Dedifferentiated amniotic fluid mesenchymal stem cell (primary cell): ENCODE measurements at regions not wholly inside any gene's neighbourhood (a gene's known extent, or its start where the extent isn't known, plus 50 kb on each side); places are given as distances from the start of the nearest gene placed in this dataset.
"Not testable (repeated sequence)": the region's sequence is repeated elsewhere in the genome, so short reads cannot be mapped to it uniquely, and the experiment has no call there.

Experiments used
- DNase-seq: peaks from one replicate; pipeline ENCODE4 v3.0.0-alpha.2; 2016; ENCODE audit errors: extremely low spot score

DNA sequence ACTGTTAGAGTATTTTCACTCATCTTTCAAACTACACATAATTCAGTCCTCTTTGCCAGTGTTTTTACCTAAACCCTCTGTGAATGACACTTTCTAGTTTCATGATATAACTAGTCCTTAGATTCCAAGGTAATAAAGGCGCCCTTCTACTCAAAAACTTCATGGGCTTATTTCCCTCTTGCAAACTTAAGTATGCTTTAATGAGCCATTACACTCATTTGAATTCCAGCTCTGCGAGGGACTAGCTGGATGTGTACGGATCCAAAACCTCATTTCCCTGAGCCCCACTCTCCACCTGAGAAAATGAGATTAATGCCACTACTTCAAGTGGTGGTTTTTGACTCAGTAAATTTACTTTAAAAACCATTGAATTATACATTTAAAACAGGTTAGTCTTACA is 141.1 kb downstream of the NDUFA12 start:
- no peak for DNase-seq

DNA sequence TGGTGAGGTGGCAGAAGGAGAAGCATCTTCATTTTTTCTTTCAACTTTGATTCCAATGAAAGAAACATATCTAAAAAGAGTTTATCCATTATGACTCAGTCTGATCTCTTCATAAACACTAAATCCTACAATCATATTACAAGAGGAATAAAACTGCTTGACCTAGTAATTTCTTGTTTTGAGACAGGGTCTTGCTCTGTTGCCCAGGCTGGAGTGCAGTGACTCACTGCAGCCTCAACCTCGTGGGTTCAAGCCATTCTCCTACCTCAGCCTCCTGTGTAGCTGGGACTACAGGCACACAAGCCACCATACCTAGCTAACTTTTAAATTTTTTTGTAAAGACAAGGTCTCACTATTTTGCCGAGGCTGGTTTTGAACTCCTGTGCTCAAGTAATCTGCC is 147.2 kb downstream of the NDUFA12 start:
- no peak for DNase-seq

DNA sequence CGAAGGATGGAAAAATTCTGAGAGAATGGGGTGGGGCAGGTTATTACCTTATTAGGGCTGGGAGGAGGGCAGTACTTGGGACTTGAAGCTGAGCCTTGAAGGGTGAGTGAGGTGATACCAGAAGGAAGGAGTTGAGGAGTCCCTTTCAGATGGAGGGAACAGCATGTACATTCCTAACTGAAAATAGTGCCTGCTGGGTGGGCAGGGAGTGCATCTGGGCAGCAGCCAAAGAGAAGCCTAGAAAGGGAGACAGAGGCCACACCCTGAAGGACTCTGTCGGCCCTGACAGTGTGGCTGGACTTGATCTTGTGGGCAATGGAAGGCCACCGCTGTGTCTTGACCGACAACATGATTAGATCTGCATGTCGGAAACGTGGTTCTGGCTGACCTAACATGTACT is 147.6 kb downstream of the NDUFA12 start:
- DNase-seq = no peak

DNA sequence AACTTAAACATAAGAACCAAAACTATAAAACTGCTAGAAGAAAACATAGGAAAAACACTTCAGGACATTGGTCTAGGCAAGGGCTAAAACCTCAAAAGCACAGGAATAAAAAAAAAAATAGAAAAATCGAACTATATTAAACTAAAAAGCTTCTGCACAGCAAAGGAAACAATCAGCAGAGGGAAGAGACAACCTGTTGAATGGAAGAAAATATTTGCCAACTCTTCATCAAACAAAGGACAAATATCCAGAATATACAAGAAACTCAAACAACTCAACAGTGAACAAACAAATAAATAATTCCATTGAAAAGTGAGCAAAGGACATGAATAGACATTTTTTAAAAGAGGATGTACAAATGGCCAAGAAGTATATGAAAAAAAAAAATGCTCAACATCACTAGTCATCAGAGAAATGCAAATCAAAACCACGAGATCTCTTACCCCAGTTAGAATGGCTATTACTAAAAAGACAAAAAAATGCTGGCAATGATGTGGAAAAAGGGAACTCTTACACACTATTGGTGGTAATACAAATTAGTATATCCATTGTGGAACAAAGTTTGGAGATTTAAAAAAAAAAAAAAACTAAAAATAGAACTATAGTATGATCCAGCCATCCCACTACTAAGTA is 152.0 kb downstream of the NDUFA12 start:
- DNase-seq = no peak

DNA sequence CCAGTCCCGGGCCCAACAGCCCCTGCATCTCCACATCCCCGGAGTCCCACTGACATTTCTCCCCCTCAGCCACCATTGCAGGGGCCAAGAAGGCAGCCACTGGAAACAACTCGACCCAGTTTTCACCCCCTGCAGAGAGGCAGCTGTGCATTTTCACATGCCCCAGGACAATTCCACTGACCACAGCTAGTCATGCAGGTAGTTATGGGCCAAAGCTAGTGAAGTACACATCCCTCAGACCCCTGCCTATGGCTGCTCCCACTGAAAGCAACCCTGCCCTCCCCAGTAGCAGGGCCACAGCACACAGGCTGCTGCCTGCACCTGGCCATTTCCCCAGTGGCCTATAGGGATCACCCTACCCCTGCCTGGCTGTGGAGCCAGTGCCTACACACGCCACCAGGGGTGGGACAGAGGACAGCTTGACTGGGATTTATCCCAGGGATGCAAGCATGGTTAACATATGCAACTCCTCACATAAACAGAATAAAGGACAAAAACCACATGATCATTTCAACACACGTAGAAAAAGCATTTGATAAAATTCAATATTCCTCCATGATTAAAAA is 154.0 kb downstream of the NDUFA12 start:
- no peak for DNase-seq

DNA sequence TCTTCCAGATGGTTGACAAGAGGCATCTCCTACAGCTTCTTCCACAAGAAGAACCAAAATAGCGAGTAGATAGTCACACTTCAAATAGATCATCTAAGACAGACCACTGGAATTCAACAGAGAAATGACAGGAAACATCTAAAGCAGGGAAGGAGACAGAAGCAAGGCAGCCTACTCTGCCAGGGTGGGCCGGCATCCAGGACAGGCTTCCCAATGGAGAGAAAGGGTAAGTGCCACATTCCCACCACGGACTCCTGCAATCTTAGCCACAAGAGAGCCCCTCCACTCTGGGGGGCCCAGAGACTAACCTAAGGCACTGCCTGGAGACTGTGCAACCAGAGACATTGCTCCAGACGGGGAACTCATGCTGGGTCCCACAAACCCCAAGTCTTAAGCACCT is 154.5 kb downstream of the NDUFA12 start:
- DNase-seq = no peak

DNA sequence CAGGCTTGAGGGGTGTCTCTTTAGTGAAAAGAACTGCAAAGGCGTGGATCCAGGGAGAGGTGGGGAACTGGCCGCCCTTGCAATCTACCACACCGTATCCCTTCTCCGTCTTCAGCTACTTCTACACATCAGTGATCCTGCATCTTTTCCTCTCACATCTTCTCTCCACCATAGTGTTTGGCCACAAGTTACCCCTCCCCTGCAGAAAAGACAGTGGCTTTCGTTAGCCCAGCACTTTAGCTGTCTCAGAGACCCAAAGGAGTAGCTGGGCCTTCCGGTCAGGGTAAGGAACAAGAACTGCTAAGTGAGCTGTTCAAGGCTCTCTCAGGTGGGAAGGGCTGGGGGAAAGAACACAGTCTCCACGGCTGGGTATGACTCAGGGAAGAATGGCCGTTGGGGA is 158.4 kb downstream of the NDUFA12 start:
- no peak for DNase-seq

DNA sequence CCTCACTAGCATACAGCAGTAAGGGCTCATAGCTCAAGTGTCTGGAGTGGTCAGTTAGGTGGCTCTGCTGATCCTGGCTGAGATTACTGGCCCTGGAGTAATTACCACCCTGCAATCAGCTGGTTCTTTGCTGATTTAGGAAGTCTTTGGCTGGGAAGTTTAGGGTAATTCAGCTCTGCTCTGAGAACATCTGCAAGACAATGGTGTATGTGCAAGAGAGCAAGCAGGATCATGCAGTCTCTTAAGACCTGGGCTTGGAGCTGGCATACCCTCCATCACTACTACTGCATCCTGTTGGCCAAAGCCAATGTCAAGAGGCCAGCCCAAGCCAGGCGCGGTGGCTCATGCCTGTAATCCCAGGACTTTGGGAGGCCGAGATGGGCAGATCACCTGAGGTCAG is 159.0 kb downstream of the NDUFA12 start:
- DNase-seq = no peak

DNA sequence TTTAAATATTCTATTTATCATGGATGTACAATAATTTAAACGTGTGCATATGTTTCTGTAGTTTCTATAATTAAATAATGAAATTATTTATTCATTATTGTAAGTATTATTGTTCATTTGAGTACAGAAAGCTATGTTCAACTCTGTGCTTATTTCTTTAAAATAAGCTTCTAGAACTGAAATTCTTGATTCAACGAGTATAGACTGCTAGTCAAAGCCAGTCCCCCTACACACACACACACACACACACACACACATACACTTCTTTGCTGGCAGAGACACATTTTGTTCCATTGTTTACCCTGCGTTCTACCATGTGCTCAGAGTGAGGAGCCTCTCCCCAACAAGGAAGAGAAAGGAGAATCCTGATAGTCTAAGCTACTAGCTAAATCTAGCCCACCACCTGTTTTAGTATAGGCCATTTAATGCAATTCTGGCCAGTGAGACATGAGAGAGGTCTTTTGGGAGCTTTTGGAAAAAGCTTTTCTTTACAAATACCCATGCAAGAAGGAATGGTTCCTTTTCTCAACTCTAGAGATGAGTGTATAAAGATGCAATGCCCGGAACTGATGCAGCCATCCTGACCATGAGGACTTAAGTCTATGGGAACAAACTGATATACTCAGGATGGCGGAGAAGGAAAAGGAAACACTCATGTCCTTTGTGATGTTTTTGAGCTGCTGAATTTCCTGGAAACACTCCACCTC is 161.4 kb downstream of the NDUFA12 start:
- DNase-seq = no peak

DNA sequence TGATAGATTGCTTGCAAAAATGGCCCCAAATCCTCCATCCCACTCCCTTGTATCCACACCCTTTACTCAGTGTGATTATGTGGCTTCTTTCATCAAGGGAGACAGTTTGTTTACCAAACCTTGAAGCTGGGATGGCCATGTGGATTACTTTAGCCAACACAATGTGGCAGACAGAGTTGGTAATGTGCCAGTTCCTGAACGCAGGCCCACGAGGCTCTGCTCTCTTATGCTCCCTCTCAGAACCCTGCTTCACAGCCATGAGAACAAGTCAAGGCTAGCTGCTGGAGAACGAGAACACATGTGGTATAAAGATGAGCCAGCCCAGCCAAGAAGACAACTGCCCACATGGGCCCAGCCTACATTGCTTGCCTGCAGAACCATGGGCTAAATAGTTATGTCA is 162.3 kb downstream of the NDUFA12 start:
- no peak for DNase-seq

DNA sequence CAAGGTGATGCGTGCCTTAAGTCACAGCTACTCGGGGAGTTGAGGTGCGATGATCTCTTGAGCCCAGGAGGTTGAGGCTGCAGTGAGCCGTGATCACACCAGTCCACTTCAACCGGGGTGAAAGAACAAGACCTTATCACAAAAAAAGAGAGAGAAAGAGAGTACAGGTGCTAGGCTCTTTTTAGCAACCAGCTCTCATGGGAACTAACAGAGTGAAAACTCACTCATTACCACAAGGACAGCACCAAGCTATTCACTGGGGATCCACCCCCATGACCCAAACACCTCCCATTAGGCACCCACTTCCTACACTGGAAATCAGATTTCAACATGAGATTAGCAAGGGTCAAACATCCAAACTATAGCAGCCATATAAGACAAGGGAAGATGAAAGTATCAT is 164.2 kb downstream of the NDUFA12 start:
- DNase-seq = no peak

DNA sequence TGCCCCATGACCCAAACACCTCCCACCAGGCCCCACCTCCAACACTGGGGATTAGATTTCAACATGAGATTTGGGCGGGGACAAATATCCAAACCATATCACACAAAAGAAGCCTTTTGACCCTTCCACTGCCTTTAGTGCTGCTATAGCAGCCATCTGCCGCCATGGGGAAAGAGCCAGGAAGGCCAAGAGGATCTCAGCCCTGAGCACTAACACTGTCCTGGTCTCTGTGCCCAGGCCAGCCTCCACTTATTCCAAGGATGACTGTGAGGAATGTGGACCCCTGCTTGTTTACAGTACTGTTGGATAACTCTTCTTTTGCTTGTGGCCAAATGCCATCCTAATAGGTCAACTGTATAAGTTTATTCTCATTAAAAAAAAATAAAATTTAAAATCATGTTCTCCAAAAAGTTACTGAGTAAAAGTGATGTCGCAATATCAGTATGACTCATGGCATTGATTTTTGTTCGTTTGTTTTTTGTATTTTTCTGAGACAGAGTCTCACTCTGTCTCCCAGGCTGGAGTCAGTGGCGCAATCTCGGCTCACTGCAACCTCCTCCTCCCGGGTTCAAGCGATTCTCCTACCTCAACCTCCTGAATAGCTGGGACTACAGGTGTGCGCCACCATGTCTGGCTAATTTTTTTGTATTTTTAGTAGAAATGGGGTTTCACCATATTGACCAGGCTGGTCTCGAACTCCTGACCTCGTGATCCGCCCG is 166.4 kb downstream of the NDUFA12 start:
- DNase-seq = not testable (repeated sequence)

DNA sequence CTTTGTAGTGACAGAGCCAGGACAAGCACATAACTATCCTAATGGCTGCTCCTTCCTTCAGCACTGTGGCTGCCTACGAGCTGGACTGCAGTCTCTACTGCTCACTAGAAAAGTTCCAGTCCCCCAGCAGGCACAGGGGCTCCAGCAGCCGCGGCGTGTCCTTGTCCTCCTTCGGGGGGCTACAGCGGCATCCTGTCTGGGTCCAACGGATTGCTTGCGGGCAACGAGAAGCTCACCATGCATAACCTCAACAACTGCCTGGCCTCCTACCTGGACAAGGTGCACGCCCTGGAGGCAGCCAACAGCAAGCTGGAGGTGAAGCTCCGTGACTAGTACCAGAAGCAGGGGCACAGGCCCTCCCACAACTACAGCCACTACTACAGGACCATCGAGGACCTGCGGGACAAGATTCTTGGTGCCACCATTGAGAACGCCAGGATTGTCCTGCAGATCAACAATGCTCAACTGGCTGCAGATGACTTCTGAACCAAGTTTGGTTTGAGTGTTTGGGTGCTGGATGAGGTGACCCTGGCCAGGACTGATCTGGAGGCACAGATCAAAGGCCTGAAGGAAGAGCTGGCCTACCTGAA is 169.4 kb downstream of the NDUFA12 start:
- DNase-seq = no peak

DNA sequence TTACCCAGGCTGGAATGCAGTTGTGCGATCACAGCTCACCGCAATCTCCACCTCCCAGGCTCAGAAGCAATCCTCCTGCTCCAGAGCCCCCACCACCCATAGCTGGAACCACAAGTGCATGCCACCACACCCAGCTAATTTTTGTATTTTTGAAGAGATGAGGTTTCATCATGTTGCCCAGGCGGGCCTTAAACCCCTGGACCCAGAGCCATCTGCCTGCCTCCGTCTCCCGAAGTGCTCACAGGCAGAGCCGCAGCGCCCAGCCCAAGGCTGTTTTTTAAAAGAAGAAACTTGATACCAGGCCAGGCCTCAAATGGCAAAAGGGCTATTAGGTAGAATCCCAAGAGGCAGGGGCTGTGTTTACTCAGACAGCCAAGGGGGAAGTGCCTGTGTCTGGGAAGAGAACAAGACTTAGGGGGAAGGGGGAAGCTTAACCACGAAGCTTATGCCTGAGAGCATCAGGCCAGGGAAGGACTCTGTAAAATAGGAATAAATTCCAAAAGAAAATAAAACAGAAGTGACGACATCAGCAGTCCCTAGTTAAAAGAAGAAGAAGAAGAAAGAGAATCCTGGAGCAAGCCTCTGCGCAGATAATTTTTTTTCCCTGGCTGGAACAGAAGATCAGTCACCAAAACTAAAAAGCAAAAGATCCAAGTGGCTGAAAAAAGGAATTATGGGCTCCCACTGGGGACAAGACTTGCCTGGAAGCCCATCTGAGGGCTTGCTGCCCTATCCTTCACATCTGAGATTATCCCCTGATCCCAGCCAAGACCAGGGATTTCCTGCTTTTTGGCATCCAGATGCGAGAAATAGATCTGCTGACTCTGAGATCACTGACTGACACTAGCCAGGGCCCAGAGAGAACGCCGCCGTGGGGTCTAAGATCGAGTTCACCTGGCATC is 170.5 kb downstream of the NDUFA12 start:
- DNase-seq = peak; percentile 58

DNA sequence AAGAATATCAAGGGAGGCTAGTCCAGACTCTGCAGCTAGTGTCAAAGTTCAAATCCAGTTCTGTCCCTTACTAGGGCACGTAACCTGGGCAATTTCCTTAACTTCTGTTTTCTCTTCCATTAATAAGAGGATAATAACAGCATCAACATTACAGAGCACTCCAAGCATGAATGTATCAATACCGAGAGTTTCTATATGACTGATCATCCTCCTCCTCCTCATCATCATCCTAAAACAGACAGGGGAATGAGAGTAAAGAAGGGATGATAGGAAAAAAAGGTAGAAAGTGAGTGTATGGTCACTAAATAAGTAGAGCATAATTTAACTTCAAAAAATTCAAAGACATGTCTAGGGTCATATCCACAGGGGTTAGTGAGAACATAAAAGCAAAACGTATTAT is 171.4 kb downstream of the NDUFA12 start:
- no peak for DNase-seq

DNA sequence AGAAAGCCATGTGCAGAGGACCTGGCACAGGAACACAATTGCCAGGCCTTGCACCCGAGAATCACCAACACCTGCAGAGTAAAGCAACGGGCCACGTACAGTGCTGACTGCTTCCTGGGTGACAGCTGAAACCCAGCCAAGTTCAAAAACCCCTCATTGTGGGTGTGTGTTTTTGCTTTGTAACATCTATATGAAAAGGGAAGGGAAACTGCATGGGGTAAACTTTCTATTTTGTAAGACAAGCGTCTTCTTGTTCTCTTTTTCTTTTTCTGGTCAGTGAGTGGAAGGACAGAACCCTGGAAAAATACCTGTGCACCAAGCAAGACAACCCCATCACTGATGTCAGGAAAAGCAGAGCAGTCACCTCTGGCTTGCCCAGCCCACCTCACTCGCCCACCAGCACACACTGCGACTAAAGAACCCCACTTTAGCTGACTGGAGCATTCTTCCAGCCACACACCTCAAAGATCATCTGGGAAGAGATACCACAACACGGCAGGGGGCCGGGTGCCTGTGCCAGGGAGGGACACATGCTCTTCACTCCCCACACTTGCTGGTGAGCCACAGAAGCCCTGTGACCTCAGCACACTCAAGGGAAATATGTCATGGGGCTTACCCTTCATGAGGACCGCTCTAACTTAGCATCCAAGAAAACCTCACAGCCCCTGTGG is 172.3 kb downstream of the NDUFA12 start:
- DNase-seq = no peak

DNA sequence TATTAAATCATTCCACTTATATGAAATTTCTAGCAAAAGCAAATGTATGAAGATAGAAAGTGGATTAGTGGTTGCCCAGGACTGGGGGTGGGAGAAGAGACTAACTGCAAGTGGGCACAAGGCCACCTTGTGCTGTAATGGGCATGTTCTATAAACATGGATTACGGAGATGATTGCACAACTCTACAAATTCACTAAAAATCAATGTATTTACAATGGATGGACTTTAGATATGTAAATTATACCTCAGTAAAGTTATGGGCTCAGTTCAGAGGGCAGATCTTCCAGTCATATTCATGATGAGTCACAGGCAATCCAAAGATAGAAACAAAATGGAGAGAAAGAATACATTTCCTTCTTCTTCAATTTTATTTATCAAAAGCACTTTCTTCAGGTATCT is 173.9 kb downstream of the NDUFA12 start:
- DNase-seq = no peak

DNA sequence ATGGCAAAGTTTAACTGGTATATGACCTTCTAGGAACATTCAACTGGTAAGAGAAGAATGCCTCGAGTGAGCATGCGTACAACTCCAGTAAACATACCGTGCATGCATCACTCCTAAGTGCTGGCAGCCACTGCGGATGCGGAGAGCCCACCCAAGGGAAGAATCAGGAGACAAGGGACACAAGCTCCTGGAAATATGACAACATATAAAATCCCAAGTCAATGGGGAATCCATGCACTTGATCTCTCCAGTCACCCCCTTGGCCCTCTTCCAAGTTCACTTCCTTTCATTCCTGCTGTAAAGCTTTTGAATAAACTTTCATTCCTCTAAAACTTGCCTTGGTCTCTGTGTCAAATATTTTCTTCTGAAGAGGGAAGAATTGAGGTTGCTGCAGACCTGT is 168.7 kb upstream of the TMCC3 start:
- no peak for DNase-seq

DNA sequence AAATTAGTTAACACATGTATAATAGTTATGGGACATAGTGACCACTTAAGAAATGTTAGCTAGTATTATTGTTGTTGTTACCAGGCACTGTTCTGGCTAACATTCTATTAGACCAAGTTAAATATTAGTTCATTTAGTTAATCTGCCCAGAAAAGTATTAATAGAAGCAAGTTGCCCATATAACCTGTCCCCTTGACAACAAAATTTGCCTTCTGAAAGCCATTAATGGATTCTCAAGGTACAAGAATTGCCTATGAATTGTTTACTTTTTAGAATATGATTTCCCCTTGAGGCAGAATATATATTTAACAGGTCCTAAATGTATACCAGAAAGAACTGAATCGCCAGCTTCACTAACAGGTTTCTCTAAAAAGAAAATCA is 167.3 kb upstream of the TMCC3 start:
- DNase-seq = no peak

DNA sequence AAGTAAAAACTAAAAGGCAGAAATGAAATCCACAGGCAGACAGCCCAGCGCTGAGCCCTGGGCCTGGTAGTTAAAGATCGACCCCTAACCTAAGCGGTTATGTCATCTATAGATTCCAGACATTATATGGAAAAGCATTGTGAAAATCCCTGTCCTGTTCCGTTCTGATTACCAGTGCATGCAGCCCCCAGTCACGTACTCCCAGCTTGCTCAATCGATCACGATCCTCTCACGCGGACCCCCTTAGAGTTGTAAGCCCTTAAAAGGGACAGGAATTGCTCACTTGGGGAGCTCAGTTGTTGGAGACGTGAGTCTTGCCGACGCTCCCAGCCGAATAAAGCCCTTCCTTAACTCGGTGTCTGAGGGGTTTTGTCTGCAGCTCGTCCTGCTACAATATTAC is 166.8 kb upstream of the TMCC3 start:
- not testable (repeated sequence) for DNase-seq

DNA sequence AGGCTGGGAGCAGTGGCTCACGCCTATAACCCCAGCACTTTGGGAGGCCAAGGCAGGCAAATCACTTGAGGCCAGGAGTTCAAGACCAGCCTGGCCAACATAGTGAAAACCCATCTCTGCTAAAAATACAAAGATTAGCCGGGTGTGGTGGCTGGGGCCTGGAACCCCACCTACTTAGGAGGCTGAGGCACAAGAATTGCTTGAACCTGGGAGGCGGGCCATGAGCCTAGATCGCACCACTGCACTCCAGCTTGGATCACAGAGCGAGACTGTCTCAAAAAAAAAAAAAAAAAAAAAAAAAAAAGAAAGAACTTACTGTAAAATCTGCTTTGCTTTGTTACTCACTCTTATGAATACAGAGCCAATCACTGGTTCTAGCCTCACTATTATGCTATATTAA is 166.4 kb upstream of the TMCC3 start:
- DNase-seq = not testable (repeated sequence)
